ENCODE measurements at regions not wholly inside any gene's neighbourhood (a gene's known extent, or its start where the extent isn't known, plus 50 kb on each side); places are given as distances from the start of the nearest gene placed in this dataset.

GRCh38 chr13:50306156-50306555, 290.9 kb downstream of the KCNRG start:
- no peak for TF ChIP-seq POLR2A (IDR thresholded peaks at IDR 0.05; ENCODE audit: low read depth, low read length)
- no peak for TF ChIP-seq POLR2AphosphoS5 (IDR thresholded peaks at IDR 0.05; ENCODE audit: low read depth, low read length)
- no peak for TF ChIP-seq SPI1 (IDR thresholded peaks at IDR 0.05; ENCODE audit: low read depth, low read length)
- TF ChIP-seq PAX5 (IDR thresholded peaks at IDR 0.05; ENCODE audit: insufficient read depth, low read length, severe bottlenecking): no peak
- TF ChIP-seq POU2F2 (IDR thresholded peaks at IDR 0.05; ENCODE audit: low read depth, low read length): no peak

All from GM12891 (cell line).